PC-9 (cell line): ENCODE measurements at regions not wholly inside any gene's neighbourhood (a gene's known extent, or its start where the extent isn't known, plus 50 kb on each side); places are given as distances from the start of the nearest gene placed in this dataset.

Experiments
- BruUV-seq: library from RNA; stranded (reverse); fragments of 400-500 nt; replicated peaks from 2 replicates; lab custom pipeline; 2021; lab: Mats Ljungman, UMichigan
- CTCF ChIA-PET: fragments of 300-600 bp; sonication (Branson Sonifier 250); formaldehyde crosslinking; loops from one replicate; lab custom pipeline; 2022; ENCODE audit warnings: antibody characterized with exemption; lab: Charles Lee
- POLR2A ChIA-PET: fragments of 300-600 bp; sonication (Branson Sonifier 250); formaldehyde crosslinking; loops from one replicate; lab custom pipeline; 2022; ENCODE audit warnings: antibody characterized with exemption; ENCODE audit not compliant: unreplicated experiment; lab: Charles Lee
- DNase-seq, 2 experiments: peaks; one replicate each; pipeline versions ENCODE4 v3.0.0 to v3.0.0-alpha.2; 2015 to 2022; ENCODE audit warnings: mixed read lengths in 1 of 2
- H2AFZ ChIP-seq: fragments of 200-600 bp; sonication (generic); 2 replicates; pipeline ENCODE4 v1.8.1; 2017; ENCODE audit warnings: antibody characterized with exemption
- H3F3A ChIP-seq: fragments of 200-600 bp; sonication (generic); 2 replicates; pipeline ENCODE4 v1.8.1; 2017; ENCODE audit warnings: antibody characterized with exemption, mild to moderate bottlenecking, low read depth; ENCODE audit not compliant: insufficient read depth
- H3K27ac ChIP-seq: fragments of 200-600 bp; sonication (generic); 2 replicates; pipeline ENCODE4 v1.6.1; 2016; ENCODE audit warnings: mixed run types
- H3K27me3 ChIP-seq: fragments of 200-600 bp; sonication (generic); 2 replicates; pipeline ENCODE4 v1.6.1; 2016; ENCODE audit warnings: low read depth, mixed run types; ENCODE audit not compliant: insufficient read depth
- H3K36me3 ChIP-seq: fragments of 200-600 bp; sonication (generic); 2 replicates; pipeline ENCODE4 v1.6.1; 2016; ENCODE audit warnings: low read depth, mixed run types
- H3K4me1 ChIP-seq: fragments of 200-600 bp; sonication (generic); replicated peaks from 2 replicates; pipeline ENCODE4 v1.6.1; 2016; ENCODE audit warnings: mixed run types; ENCODE audit not compliant: insufficient read depth
- H3K4me2 ChIP-seq: fragments of 200-600 bp; sonication (generic); 2 replicates; pipeline ENCODE4 v1.6.1; 2017; ENCODE audit warnings: mixed run types
- H3K4me3 ChIP-seq: fragments of 200-600 bp; sonication (generic); 2 replicates; pipeline ENCODE4 v1.6.1; 2016; ENCODE audit warnings: mixed run types
- H3K79me2 ChIP-seq: fragments of 200-600 bp; sonication (generic); 2 replicates; pipeline ENCODE4 v1.6.1; 2017; ENCODE audit warnings: low read depth, mixed run types
- H3K9me2 ChIP-seq: fragments of 200-600 bp; sonication (generic); 2 replicates; pipeline ENCODE4 v1.8.1; 2017; ENCODE audit warnings: mild to moderate bottlenecking; ENCODE audit not compliant: insufficient read depth
- H3K9me3 ChIP-seq: fragments of 200-600 bp; sonication (generic); 2 replicates; pipeline ENCODE4 v1.8.1; 2016; ENCODE audit warnings: low read depth; ENCODE audit not compliant: insufficient read depth
- H4K20me1 ChIP-seq: fragments of 200-600 bp; sonication (generic); 2 replicates; pipeline ENCODE4 v1.8.1; 2017; ENCODE audit not compliant: insufficient read depth
- EZH2 ChIP-seq: fragments of 200-600 bp; sonication (generic); IDR thresholded peaks from 2 replicates; pipeline ENCODE4 v1.8.0; 2017; ENCODE audit warnings: antibody characterized with exemption, low read depth
- intact Hi-C: fragments of 100-400 bp; cut with micrococcal nuclease; formaldehyde crosslinking; loops from one replicate; pipeline ENCODE4 v1.10.0; 2022; ENCODE audit not compliant: unreplicated experiment
- TF ChIP-seq, protein P1 (sequence below): fragments of 200-600 bp; sonication (generic); conservative IDR thresholded peaks from 2 replicates; pipeline ENCODE4 v1.6.1; 2017; ENCODE audit warnings: mixed run types, antibody characterized with exemption, mild to moderate bottlenecking, moderate library complexity

DNA sequence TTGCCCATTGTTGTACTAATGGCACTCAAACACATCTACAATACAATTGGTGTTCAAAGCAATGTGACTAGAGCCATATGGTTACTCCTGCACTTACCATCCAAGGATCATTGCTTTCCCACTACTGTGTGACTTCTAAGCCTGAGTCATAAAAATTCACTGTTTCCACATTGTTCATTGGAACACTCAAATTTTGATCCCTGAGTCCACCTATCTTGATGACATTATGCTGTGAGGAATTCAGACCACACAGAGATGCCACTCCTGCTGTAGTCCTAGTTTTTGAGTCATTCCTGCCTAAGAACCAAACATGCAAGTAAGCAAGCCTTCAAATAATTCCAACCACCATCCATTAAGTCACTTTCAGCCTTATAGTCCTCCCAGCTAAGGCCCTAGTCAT is 176.2 kb downstream of the EFHB start:
- Histone ChIP-seq H3K27me3 (no peaks in the 10 kb centered on the region), H3F3A (no peaks in the 10 kb centered on the region), H4K20me1 (no peaks in the 10 kb centered on the region), H3K79me2 (no peaks in the 10 kb centered on the region), H3K4me2 (no peak overlapping the region), H3K4me3 (no peak overlapping the region), H3K27ac (no peak overlapping the region), H3K36me3 (no peaks in the 10 kb centered on the region), H2AFZ (no peak overlapping the region), H3K9me2 (no peaks in the 10 kb centered on the region; the same call in 1 of the 2 replicates), H3K9me3 (no peaks in the 10 kb centered on the region), H3K4me1 (no peaks in the 10 kb centered on the region)
- intact Hi-C loops: no loop called here
- CTCF ChIA-PET: no interaction called here
- POLR2A ChIA-PET: no interaction called here
- DNase-seq: no peak
- no peak for TF ChIP-seq EZH2
- TF ChIP-seq, protein P1, sequence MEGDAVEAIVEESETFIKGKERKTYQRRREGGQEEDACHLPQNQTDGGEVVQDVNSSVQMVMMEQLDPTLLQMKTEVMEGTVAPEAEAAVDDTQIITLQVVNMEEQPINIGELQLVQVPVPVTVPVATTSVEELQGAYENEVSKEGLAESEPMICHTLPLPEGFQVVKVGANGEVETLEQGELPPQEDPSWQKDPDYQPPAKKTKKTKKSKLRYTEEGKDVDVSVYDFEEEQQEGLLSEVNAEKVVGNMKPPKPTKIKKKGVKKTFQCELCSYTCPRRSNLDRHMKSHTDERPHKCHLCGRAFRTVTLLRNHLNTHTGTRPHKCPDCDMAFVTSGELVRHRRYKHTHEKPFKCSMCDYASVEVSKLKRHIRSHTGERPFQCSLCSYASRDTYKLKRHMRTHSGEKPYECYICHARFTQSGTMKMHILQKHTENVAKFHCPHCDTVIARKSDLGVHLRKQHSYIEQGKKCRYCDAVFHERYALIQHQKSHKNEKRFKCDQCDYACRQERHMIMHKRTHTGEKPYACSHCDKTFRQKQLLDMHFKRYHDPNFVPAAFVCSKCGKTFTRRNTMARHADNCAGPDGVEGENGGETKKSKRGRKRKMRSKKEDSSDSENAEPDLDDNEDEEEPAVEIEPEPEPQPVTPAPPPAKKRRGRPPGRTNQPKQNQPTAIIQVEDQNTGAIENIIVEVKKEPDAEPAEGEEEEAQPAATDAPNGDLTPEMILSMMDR: no peak
- no TSS peak for BruUV-seq

DNA sequence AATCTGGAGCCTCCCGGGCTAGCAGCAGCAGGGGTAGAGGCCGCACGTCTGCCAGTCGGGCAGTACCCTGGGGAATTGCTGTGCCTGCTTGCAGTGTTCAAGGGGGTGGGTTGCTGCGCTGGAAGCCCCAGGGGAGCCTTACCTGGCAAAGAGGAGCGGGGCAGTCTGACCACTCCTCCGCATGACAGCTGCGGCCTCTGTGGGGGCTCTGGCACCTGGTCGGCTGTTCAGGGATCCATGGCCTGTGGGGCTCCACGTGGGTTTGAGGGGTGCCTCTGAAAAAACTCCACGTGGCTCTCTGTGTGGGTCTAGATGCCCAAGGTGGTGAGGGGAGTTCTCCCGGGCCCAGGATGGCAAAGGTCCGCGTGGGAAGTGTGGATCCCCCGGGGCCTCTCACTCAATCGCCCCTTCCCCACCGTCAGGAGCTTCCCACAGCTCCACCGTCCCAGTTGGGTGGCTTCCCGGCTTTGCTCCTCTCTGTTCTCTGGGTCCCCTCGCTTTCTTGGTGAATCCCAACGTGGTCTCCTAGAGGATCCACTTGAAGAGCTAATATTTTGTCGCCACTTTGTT is 184.5 kb downstream of the EFHB start:
- H4K20me1 ChIP-seq: no peaks in the 10 kb centered on the region
- TF ChIP-seq EZH2: no peak
- TF ChIP-seq, protein P1: no peak
- no peaks in the 10 kb centered on the region for H3K9me3 ChIP-seq
- H3K79me2 ChIP-seq: no peaks in the 10 kb centered on the region
- intact Hi-C loops: no loop called here
- no peak overlapping the region for H3K4me2 ChIP-seq
- CTCF ChIA-PET: no interaction called here
- H3F3A ChIP-seq: no peaks in the 10 kb centered on the region
- no peaks in the 10 kb centered on the region for H3K27me3 ChIP-seq
- BruUV-seq: no TSS peak
- no peak for DNase-seq
- H3K9me2 ChIP-seq: peaks cover 3% of the 10 kb centered on the region; the same call in 1 of the 2 replicates
- H3K4me3 ChIP-seq: no peak overlapping the region
- H2AFZ ChIP-seq: no peak overlapping the region
- no peaks in the 10 kb centered on the region for H3K4me1 ChIP-seq
- H3K36me3 ChIP-seq: no peaks in the 10 kb centered on the region
- H3K27ac ChIP-seq: no peak overlapping the region
- POLR2A ChIA-PET: no interaction called here

DNA sequence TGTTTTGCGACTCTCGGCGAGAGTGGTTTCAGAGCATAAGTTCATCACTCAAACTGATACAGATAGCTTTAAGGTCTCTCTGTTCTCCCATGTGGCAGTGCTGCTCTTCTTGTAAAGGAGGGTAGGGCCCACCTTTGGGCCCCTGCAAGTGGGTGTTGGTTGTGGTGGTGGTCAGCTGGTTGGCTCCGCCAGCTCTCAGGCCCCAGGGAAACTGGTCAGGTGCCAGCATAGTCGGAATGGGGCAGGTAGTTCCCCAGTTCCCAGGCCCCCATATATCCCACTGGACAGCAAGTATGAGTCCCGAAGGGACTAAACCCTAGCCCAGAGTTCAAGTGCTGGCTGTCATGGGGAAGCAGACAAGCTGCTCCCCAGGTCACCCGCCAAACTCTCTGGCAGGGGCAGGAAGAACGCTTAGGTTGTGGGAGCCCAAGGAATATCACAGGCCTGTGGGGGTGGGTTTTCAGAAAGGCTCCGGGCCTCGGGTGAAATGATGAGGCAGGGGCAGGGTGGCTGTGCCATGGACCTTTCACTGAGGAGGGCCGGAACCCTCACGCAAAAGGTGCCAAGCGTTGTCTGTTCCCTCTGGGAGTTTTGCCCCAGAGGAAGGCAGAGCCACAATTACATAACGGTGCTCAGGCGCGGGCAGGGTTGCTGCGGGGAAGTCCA is 185.1 kb downstream of the EFHB start:
- ChIA-PET CTCF (no interaction called here), POLR2A (no interaction called here)
- H3K9me3 ChIP-seq: no peaks in the 10 kb centered on the region
- no peaks in the 10 kb centered on the region for H3K27me3 ChIP-seq
- intact Hi-C loops: no loop called here
- no peaks in the 10 kb centered on the region for H3K36me3 ChIP-seq
- DNase-seq: no peak
- H3K79me2 ChIP-seq: no peaks in the 10 kb centered on the region
- H3K4me2 ChIP-seq: no peak overlapping the region
- H3K9me2 ChIP-seq: peaks cover 3% of the 10 kb centered on the region; the same call in 1 of the 2 replicates
- H4K20me1 ChIP-seq: no peaks in the 10 kb centered on the region
- BruUV-seq: no TSS peak
- no peaks in the 10 kb centered on the region for H3K4me1 ChIP-seq
- no peak overlapping the region for H2AFZ ChIP-seq
- no peaks in the 10 kb centered on the region for H3F3A ChIP-seq
- H3K4me3 ChIP-seq: no peak overlapping the region
- no peak overlapping the region for H3K27ac ChIP-seq
- TF ChIP-seq EZH2: no peak
- TF ChIP-seq, protein P1: no peak
